ENCODE measurements at regions not wholly inside any gene's neighbourhood (a gene's known extent, or its start where the extent isn't known, plus 50 kb on each side); places are given as distances from the start of the nearest gene placed in this dataset.

DNA sequence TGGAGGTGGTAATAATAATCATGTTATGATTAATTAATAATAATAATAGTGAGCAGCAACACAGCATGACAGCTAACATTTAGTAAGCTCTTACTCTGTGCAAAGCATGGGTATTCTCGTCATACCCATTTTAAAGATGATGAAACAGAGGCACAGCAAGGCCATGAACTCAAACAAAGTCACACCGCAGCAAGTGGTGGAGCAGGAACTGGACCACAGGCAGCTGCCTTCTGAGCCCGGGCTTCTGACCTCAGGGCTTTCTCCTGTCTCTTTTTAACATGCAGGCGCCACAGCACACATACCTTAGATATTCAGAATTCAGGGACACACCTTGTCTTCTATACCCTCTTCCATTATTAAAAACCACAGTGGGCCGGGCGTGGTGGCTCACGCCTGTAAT is 50.7 kb upstream of the SPATA12 start:
- Mint-ChIP-seq H3K4me1 (ENCODE audit: low read depth) (peaks cover 9% of the 10 kb centered on the region), H3K27ac (no peak overlapping the region), H3K4me3 (no peak overlapping the region), H3K9me3 (no peaks in the 10 kb centered on the region), H3K36me3 (ENCODE audit: low read depth) (no peaks in the 10 kb centered on the region), H3K27me3 (ENCODE audit: low read depth) (no peaks in the 10 kb centered on the region)
- intact Hi-C loops (cut with micrococcal nuclease), result no loop called here
- CTCF ChIA-PET, result interaction anchor here (0.6 kb wide), 1 partner anchor 560 kb away, joined by 3 read pairs; no protein-coding TSS in a partner anchor
- DNase-seq, result no peak

DNA sequence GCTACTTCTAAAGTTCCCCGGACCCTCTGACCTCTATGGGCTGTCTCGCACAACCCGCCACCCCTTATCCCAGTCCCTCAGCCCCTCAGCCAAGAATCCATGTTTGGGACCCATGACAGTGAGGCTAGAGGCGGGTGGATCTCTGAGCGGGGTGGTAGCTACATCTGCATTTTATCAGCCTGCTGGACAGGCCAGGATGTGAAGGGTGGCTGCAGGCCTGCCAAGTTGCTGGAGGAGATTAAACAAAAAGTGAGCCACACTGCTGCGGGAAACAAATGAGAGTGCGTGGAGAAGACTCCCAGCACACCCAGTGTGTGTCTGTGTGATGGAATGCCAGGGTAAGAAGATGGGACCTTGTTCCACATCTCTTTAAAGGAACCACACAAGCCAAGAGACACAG is 51.1 kb upstream of the SPATA12 start:
- Mint-ChIP-seq H3K4me3 (no peak overlapping the region), H3K9me3 (no peaks in the 10 kb centered on the region), H3K4me1 (ENCODE audit: low read depth) (peaks cover 9% of the 10 kb centered on the region), H3K27me3 (ENCODE audit: low read depth) (peaks cover under 1% of the 10 kb centered on the region), H3K27ac (no peak overlapping the region), H3K36me3 (ENCODE audit: low read depth) (no peaks in the 10 kb centered on the region)
- CTCF ChIA-PET, result interaction anchor here (0.6 kb wide), 2 partner anchors 307 to 560 kb away, joined by 3 to 6 read pairs; no protein-coding TSS in a partner anchor
- DNase-seq, result no peak
- intact Hi-C loops (cut with micrococcal nuclease), result no loop called here

DNA sequence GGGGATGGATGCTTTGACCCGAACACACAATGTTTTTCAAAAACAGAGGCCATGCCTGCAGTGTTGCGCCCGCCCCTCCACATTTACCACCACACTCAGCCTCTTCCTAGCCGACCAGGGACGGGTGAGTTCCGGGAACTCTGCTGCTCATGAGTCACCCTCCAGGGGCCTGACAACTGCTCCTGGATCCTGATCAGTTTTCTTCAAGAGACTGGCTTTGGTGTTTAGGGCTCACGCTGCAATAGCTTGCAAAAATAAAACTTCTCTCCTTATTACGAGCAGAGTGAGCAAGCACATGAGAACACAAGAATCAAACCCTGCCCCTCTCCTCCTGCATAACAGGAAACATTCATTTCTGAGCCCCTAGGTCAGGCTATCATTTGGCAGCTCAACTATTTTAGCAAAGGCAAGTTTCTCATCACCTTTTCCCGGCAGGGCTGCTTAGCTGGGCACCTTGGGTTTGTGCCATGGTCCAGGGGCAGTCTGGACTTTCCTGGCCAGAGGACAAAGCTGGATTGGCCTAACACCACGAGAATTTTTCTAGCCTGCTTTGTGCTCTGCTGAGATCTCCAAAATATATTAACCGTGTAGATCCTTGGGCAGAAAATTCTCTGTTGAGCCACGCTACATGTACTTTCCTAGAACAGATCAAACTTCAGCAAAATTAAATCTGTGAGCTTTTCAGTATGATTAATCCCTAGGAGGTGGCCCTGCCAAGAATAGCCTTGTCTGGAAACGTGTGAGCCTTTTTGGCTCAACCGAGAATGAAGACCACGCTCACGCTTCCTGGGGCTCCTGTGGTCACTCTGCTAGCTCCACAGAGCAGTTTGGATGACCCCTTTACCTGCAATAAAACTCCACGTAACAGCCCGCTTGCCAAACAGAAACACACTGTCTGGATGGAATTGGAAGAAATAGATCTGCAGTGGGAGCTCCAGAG is 52.7 kb upstream of the SPATA12 start:
- peaks cover 2% of the 10 kb centered on the region for H3K27me3 Mint-ChIP-seq (ENCODE audit: low read depth)
- H3K4me1 Mint-ChIP-seq (ENCODE audit: low read depth), result peaks cover 9% of the 10 kb centered on the region
- H3K27ac Mint-ChIP-seq, result peak overlapping the region; percentile 79
- CTCF ChIA-PET, result interaction anchor here (0.5 to 1.3 kb wide), 3 partner anchors 8 to 150 kb away, joined by 3 to 4 read pairs (median 4); no protein-coding TSS in a partner anchor
- DNase-seq, result peak; percentile 62
- intact Hi-C loops (cut with micrococcal nuclease), result no loop called here
- no peaks in the 10 kb centered on the region for H3K36me3 Mint-ChIP-seq (ENCODE audit: low read depth)
- no peaks in the 10 kb centered on the region for H3K9me3 Mint-ChIP-seq
- no peak overlapping the region for H3K4me3 Mint-ChIP-seq

DNA sequence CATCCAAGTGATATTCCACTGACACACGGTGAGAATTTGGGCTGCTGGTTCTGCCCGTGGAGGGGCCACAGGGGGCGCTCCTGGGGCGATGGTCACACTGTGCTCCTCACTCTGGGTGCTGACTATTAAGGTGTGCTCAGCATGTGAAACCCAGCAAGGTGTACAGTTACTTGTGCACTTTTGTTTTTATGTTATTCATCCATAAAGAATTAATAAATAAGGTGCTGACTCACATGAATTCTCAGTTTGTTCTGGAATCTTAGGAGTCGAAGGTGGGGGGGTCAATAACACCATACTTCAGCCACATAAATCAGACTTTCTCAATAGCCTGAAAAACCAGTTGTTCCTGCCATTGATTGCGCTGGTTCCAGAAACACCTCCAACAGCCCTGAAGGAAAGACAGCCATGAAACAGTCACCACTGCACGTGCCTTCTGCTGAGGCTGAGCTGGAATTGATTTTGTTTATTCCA is 53.5 kb upstream of the SPATA12 start:
- DNase-seq, result no peak
- Mint-ChIP-seq H3K36me3 (ENCODE audit: low read depth) (no peaks in the 10 kb centered on the region), H3K27me3 (ENCODE audit: low read depth) (peaks cover 2% of the 10 kb centered on the region), H3K4me1 (ENCODE audit: low read depth) (peaks cover 9% of the 10 kb centered on the region), H3K4me3 (no peak overlapping the region), H3K9me3 (no peaks in the 10 kb centered on the region), H3K27ac (no peak overlapping the region)
- CTCF ChIA-PET, result interaction anchor here (0.5 to 1.0 kb wide), 2 partner anchors 9 to 151 kb away, joined by 3 to 4 read pairs; no protein-coding TSS in a partner anchor
- intact Hi-C loops (cut with micrococcal nuclease), result no loop called here

DNA sequence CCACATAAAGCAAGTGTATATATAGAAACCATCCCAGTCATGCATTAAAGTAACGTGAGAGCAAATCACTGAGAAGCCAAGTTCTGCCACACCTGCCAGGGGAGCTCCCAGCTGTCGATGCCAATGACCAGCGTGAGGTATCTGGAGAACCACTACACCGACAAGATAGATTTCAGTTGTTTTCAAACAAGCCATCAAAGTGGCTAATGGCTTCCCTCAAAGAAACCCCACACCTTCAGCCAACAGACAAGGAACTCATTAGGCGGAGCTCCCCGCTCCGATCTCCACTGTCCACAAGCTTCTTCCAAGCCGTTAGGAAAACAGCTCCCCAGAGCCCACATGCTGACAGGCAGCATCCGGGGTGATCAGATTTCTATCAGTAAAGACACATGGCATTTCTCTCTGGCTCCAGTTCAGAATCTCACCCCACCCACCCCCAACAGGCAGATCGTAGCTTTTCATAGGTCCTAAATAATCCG is 54.2 kb upstream of the SPATA12 start:
- Mint-ChIP-seq H3K4me3 (no peak overlapping the region), H3K27me3 (ENCODE audit: low read depth) (peaks cover 2% of the 10 kb centered on the region), H3K9me3 (no peaks in the 10 kb centered on the region), H3K27ac (no peak overlapping the region), H3K4me1 (ENCODE audit: low read depth) (peaks cover 9% of the 10 kb centered on the region), H3K36me3 (ENCODE audit: low read depth) (no peaks in the 10 kb centered on the region)
- intact Hi-C loops (cut with micrococcal nuclease), result no loop called here
- CTCF ChIA-PET, result interaction anchor here (1.5 kb wide), 1 partner anchor 10 kb away, joined by 6 read pairs; no protein-coding TSS in a partner anchor
- DNase-seq, result no peak

DNA sequence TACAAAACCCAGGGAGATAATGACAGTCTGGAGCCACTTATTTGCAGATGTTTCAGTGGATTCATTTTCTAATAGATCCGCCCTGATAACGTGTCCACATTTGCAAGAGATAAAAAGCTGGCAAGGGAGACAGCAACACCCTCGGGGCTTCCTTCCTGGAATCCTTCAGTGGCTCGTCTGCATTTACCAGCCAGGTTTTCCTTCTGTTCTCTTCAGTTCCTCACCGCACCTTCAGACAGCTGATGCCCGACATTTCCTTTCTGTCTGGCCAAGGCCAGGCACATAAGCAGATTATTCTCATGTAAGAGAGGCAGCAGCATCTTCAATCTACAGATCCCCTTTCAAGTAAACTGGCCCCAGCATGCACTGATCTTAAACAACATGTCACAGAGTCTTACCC is 56.2 kb upstream of the SPATA12 start:
- no peak overlapping the region for H3K4me3 Mint-ChIP-seq
- intact Hi-C loops (cut with micrococcal nuclease), result no loop called here
- CTCF ChIA-PET, result interaction anchor here (0.7 kb wide), 1 partner anchor 14 kb away, joined by 3 read pairs; no protein-coding TSS in a partner anchor
- no peak for DNase-seq
- H3K4me1 Mint-ChIP-seq (ENCODE audit: low read depth), result peaks cover 9% of the 10 kb centered on the region
- H3K36me3 Mint-ChIP-seq (ENCODE audit: low read depth), result no peaks in the 10 kb centered on the region
- H3K9me3 Mint-ChIP-seq, result no peaks in the 10 kb centered on the region
- no peak overlapping the region for H3K27ac Mint-ChIP-seq
- peaks cover 2% of the 10 kb centered on the region for H3K27me3 Mint-ChIP-seq (ENCODE audit: low read depth)

DNA sequence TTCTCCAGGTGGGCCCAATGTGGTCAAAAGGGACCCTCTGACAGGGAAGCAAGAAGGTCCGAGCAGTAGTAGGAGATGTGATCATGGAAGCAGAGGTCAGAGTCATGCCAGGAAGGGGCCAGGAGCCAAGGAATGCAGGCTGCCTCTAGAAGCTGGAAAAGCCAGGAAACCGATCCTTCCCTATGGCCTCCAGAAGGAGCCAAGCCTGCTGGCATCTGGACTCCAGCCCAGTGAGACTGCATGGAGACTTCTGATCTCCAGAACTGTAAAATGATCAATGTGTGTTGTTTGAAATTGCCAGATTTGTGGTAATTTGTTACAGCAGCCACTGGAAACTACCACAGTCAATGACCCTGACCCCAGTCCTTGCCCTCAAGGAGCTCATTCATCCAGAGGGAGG is 56.8 kb upstream of the SPATA12 start:
- no peaks in the 10 kb centered on the region for H3K9me3 Mint-ChIP-seq
- no peak overlapping the region for H3K27ac Mint-ChIP-seq

DNA sequence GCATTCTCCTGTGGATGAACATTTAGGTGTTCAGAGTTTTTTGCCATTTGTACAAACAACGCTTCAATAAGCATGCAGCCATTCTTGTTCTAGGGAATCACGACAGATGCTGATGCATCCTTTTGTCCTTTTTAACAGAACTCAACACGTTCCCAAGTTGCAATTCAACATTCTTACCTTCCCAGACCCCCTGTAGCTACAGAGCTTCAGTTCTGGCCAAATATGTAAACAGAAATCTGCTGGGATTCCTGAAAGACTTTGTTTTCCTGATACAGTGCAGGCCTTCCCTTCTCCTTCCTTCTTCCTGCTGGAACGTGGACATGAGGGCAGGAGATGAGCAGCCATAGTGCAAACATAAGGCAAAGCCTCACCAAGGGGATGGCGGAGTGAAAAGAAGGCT is 59.1 kb upstream of the SPATA12 start:
- Mint-ChIP-seq H3K36me3 (ENCODE audit: low read depth) (no peaks in the 10 kb centered on the region), H3K4me1 (ENCODE audit: low read depth) (no peaks in the 10 kb centered on the region), H3K27ac (no peak overlapping the region), H3K4me3 (no peak overlapping the region), H3K27me3 (ENCODE audit: low read depth) (peaks cover 2% of the 10 kb centered on the region), H3K9me3 (no peaks in the 10 kb centered on the region)
- DNase-seq, result no peak
- CTCF ChIA-PET, result interaction anchor here (0.7 kb wide), 1 partner anchor 11 kb away, joined by 3 read pairs; no protein-coding TSS in a partner anchor
- intact Hi-C loops (cut with micrococcal nuclease), result no loop called here

More for the DNA sequence above, 56.8 kb upstream of the SPATA12 start:
- CTCF ChIA-PET, result interaction anchor here (0.6 to 0.7 kb wide), 2 partner anchors 15 to 31 kb away, joined by 3 read pairs; no protein-coding TSS in a partner anchor
- no peaks in the 10 kb centered on the region for H3K36me3 Mint-ChIP-seq (ENCODE audit: low read depth)
- H3K4me1 Mint-ChIP-seq (ENCODE audit: low read depth), result peaks cover 9% of the 10 kb centered on the region
- no peak overlapping the region for H3K4me3 Mint-ChIP-seq
- no peak for DNase-seq
- intact Hi-C loops (cut with micrococcal nuclease), result no loop called here
- peaks cover 2% of the 10 kb centered on the region for H3K27me3 Mint-ChIP-seq (ENCODE audit: low read depth)

DNA sequence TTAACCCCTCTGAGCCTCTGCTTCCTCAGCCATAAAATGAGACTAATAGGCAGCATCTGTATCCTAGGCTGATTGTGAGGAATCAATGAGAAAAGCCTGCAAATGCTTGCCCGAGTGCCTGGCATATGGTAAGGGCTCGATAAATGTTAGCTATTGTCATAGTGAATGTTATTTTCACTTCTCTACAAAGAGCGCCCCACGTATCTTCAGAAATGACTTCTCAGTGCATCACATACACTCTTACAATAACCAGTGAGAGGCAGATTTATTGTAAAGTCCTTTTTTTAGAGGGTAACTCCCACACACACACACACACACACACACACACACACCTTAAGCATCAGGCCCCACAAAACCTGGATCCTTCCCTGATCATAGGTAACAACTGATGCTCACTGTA is 60.5 kb upstream of the SPATA12 start:
- Mint-ChIP-seq H3K36me3 (ENCODE audit: low read depth) (no peaks in the 10 kb centered on the region), H3K4me3 (no peak overlapping the region), H3K9me3 (no peaks in the 10 kb centered on the region), H3K27me3 (ENCODE audit: low read depth) (peaks cover 2% of the 10 kb centered on the region), H3K27ac (no peak overlapping the region), H3K4me1 (ENCODE audit: low read depth) (peaks cover 3% of the 10 kb centered on the region)
- DNase-seq, result no peak
- intact Hi-C loops (cut with micrococcal nuclease), result no loop called here
- CTCF ChIA-PET, result interaction anchor here (0.6 to 2.7 kb wide), 2 partner anchors 11 to 170 kb away, joined by 3 to 15 read pairs; no protein-coding TSS in a partner anchor

DNA sequence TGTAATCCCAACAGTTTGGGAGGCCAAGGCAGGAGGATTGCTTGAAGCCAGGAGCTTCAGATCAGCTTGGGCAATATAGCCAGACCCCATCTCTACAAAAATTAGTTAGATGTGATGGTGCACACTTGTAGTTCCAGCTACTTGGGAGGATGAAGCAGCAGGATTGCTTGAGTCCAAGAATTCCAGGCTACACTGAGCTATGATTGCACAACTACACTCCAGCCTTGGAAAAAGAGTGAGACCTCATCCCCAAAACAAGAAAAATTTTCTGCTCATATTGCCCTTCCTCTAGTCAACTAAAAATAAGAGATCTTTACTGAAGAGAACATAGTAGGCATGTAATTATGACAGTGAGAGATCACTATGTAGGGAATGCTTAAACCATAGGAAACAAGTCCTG is 60.9 kb upstream of the SPATA12 start:
- no peak for DNase-seq
- Mint-ChIP-seq H3K36me3 (ENCODE audit: low read depth) (no peaks in the 10 kb centered on the region), H3K4me3 (no peak overlapping the region), H3K27ac (no peak overlapping the region), H3K27me3 (ENCODE audit: low read depth) (peaks cover 2% of the 10 kb centered on the region), H3K9me3 (no peaks in the 10 kb centered on the region), H3K4me1 (ENCODE audit: low read depth) (peaks cover 3% of the 10 kb centered on the region)
- CTCF ChIA-PET, result interaction anchor here (0.6 to 2.7 kb wide), 4 partner anchors 11 to 254 kb away, joined by 3 to 15 read pairs (median 3); no protein-coding TSS in a partner anchor
- intact Hi-C loops (cut with micrococcal nuclease), result loop anchor here (5.0 kb wide), 2 partner anchors 78 to 98 kb away; no protein-coding TSS in a partner anchor

DNA sequence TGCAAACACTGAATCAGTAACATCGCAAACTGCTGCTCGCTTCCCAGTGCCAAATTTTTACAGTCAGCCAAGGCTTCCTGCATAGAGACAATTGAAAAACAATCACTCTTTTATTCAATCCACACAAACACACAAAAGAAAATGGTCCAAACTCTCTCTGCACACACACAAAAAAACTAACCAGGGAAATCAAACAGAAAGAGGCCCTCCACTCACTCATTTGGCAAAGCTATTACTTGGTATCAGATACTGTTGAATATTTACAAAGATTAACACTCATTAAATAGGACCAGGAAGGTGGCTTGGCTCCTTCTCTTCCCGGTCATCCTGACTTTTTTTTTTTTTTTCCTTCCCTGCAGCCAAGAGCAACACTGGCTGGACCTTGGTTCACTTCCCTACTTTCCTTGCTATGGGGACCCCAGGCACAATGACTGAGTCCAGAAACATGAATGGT is 62.4 kb upstream of the SPATA12 start:
- no peaks in the 10 kb centered on the region for H3K9me3 Mint-ChIP-seq
- DNase-seq, result no peak
- no peak overlapping the region for H3K4me3 Mint-ChIP-seq
- peaks cover 3% of the 10 kb centered on the region for H3K4me1 Mint-ChIP-seq (ENCODE audit: low read depth)
- CTCF ChIA-PET, result interaction anchor here (0.5 to 2.7 kb wide), 5 partner anchors 9 to 345 kb away, joined by 3 to 15 read pairs (median 3); no protein-coding TSS in a partner anchor
- intact Hi-C loops (cut with micrococcal nuclease), result loop anchor here (5.0 kb wide), 2 partner anchors 79 to 99 kb away; no protein-coding TSS in a partner anchor
- no peaks in the 10 kb centered on the region for H3K36me3 Mint-ChIP-seq (ENCODE audit: low read depth)
- H3K27me3 Mint-ChIP-seq (ENCODE audit: low read depth), result no peaks in the 10 kb centered on the region
- no peak overlapping the region for H3K27ac Mint-ChIP-seq

DNA sequence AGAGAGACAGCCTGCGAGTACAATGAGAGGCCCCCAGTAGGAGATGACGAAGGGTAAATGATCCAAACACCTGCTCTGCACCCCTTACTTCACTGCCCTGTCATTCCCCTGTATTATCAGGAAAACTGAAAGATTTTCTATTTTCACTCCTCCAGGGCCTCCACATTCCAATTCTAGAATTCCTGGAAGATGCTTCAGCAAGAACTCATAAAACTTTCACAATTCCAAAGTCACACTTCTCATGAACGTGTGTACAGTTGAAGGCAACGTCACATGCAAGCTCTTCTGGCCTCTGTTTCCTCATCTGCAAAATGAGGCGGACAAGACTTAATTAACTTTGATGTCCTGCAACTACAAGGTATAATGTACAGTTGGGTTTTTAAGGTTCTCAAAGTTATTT is 62.8 kb upstream of the SPATA12 start:
- no peaks in the 10 kb centered on the region for H3K27me3 Mint-ChIP-seq (ENCODE audit: low read depth)
- H3K27ac Mint-ChIP-seq, result no peak overlapping the region
- no peak for DNase-seq
- H3K4me3 Mint-ChIP-seq, result no peak overlapping the region
- H3K4me1 Mint-ChIP-seq (ENCODE audit: low read depth), result peaks cover 3% of the 10 kb centered on the region
- no peaks in the 10 kb centered on the region for H3K9me3 Mint-ChIP-seq
- CTCF ChIA-PET, result interaction anchor here (0.5 to 2.7 kb wide), 4 partner anchors 9 to 344 kb away, joined by 3 to 15 read pairs (median 6); no protein-coding TSS in a partner anchor
- H3K36me3 Mint-ChIP-seq (ENCODE audit: low read depth), result no peaks in the 10 kb centered on the region
- intact Hi-C loops (cut with micrococcal nuclease), result loop anchor here (5.0 kb wide), 2 partner anchors 80 to 100 kb away; no protein-coding TSS in a partner anchor

Data from activated naive CD4-positive, alpha-beta T cell treated with anti-CD3 and anti-CD28 coated beads for 36 hours (primary cell).